ENCODE measurements at regions not wholly inside any gene's neighbourhood (a gene's known extent, or its start where the extent isn't known, plus 50 kb on each side); places are given as distances from the start of the nearest gene placed in this dataset.

DNA sequence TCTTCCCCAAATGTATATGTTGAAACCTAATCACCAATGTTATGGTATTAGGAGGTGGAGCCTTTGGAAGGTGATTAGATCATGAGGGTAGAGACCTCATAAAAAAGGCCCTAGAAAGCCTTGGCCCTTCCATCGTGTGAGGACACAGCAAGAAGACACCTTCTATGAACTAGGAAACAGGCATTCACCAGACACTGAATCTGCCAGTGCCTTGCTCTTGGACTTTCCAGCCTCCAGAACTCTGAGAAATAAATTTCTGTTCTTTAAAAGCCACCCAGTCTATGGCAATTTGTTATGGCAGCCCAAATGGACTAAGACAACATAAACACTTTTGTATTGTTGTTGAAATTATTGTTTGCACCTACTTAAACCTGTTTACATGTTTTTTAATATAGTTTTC is 221.8 kb upstream of the RPS6KA3 start:
- TF ChIP-seq, protein P1, sequence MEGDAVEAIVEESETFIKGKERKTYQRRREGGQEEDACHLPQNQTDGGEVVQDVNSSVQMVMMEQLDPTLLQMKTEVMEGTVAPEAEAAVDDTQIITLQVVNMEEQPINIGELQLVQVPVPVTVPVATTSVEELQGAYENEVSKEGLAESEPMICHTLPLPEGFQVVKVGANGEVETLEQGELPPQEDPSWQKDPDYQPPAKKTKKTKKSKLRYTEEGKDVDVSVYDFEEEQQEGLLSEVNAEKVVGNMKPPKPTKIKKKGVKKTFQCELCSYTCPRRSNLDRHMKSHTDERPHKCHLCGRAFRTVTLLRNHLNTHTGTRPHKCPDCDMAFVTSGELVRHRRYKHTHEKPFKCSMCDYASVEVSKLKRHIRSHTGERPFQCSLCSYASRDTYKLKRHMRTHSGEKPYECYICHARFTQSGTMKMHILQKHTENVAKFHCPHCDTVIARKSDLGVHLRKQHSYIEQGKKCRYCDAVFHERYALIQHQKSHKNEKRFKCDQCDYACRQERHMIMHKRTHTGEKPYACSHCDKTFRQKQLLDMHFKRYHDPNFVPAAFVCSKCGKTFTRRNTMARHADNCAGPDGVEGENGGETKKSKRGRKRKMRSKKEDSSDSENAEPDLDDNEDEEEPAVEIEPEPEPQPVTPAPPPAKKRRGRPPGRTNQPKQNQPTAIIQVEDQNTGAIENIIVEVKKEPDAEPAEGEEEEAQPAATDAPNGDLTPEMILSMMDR (IDR thresholded peaks at IDR 0.05; ENCODE audit: low read depth, low read length): no peak
- no peak for TF ChIP-seq EZH2phosphoT487 (IDR thresholded peaks at IDR 0.05; ENCODE audit: low read depth)
